Hepatocyte (in vitro differentiated cells): ENCODE measurements at regions not wholly inside any gene's neighbourhood (a gene's known extent, or its start where the extent isn't known, plus 50 kb on each side); places are given as distances from the start of the nearest gene placed in this dataset.

Experiments used
- DNase-seq: peaks from one replicate; pipeline ENCODE4 v3.0.0-alpha.2; 2016; ENCODE audit warnings: low spot score
- H2AFZ ChIP-seq: fragments of 200-600 bp; sonication (generic); 2 replicates; pipeline ENCODE4 v1.6.0; 2016; ENCODE audit warnings: antibody characterized with exemption, mild to moderate bottlenecking
- H3K27ac ChIP-seq: fragments of 200-600 bp; sonication (generic); 2 replicates; pipeline ENCODE4 v1.5.1; 2016; ENCODE audit warnings: mild to moderate bottlenecking
- H3K27me3 ChIP-seq: fragments of 200-600 bp; sonication (generic); 2 replicates; pipeline ENCODE4 v1.6.1; 2016
- H3K36me3 ChIP-seq: fragments of 200-600 bp; sonication (generic); replicated peaks from 2 replicates; pipeline ENCODE4 v1.5.1; 2016; ENCODE audit warnings: low read depth; ENCODE audit not compliant: insufficient read depth
- H3K4me1 ChIP-seq: fragments of 200-600 bp; sonication (generic); 2 replicates; pipeline ENCODE4 v1.5.1; 2016; ENCODE audit warnings: mild to moderate bottlenecking, moderate library complexity; ENCODE audit not compliant: insufficient read depth
- H3K4me2 ChIP-seq: fragments of 200-600 bp; sonication (generic); 2 replicates; pipeline ENCODE4 v1.6.0; 2016
- H3K4me3 ChIP-seq: fragments of 200-600 bp; sonication (generic); 2 replicates; pipeline ENCODE4 v1.5.1; 2016; ENCODE audit warnings: mild to moderate bottlenecking
- H3K79me2 ChIP-seq: fragments of 200-600 bp; sonication (generic); 2 replicates; pipeline ENCODE4 v1.6.0; 2017; ENCODE audit warnings: mild to moderate bottlenecking
- H3K9me2 ChIP-seq: fragments of 200-600 bp; sonication (generic); replicated peaks from 2 replicates; pipeline ENCODE4 v1.6.0; 2017; ENCODE audit warnings: mild to moderate bottlenecking; ENCODE audit not compliant: insufficient read depth
- H3K9me3 ChIP-seq: fragments of 200-600 bp; sonication (generic); 2 replicates; pipeline ENCODE4 v1.5.1; 2016; ENCODE audit warnings: low read depth, mild to moderate bottlenecking
- H4K20me1 ChIP-seq: fragments of 200-600 bp; sonication (generic); 2 replicates; pipeline ENCODE4 v1.6.0; 2016; ENCODE audit warnings: mild to moderate bottlenecking; ENCODE audit not compliant: insufficient read depth, poor library complexity, severe bottlenecking
- CTCF ChIP-seq: fragments of 200-600 bp; sonication (generic); IDR thresholded peaks from 2 replicates; pipeline ENCODE4 v1.5.1; 2016; ENCODE audit warnings: antibody characterized with exemption, mild to moderate bottlenecking; ENCODE audit not compliant: poor library complexity
- EZH2 ChIP-seq: fragments of 200-600 bp; sonication (generic); IDR thresholded peaks from 2 replicates; pipeline ENCODE4 v1.6.1; 2016; ENCODE audit warnings: antibody characterized with exemption, mild to moderate bottlenecking, borderline replicate concordance
- EZH2phosphoT487 ChIP-seq: fragments of 200-600 bp; sonication (generic); IDR thresholded peaks from one replicate; pipeline ENCODE4 v1.6.1; 2018; ENCODE audit warnings: antibody characterized with exemption, mild to moderate bottlenecking, low read depth, moderate library complexity; ENCODE audit not compliant: unreplicated experiment, severe bottlenecking
- WGBS: methylation state at CpG from one replicate; pipeline ENCODE4 v1.1.6; 2016; ENCODE audit warnings: low lambda C conversion rate; ENCODE audit errors: missing lambda C conversion rate; 5-methylcytosine and 5-hydroxymethylcytosine counted together

- H3K79me2 ChIP-seq: no peaks in the 10 kb centered on the region
- no peaks in the 10 kb centered on the region for H3K36me3 ChIP-seq
- WGBS: 100% methylated on average over 1 of the region's 1 CpG
- no peak overlapping the region for H3K4me3 ChIP-seq
- no peaks in the 10 kb centered on the region for H3K4me1 ChIP-seq
- H3K4me2 ChIP-seq: no peak overlapping the region
- H3K9me2 ChIP-seq: no peaks in the 10 kb centered on the region
- H2AFZ ChIP-seq: no peak overlapping the region
- H3K27me3 ChIP-seq: no peaks in the 10 kb centered on the region
- H3K9me3 ChIP-seq: no peaks in the 10 kb centered on the region
- H3K27ac ChIP-seq: no peak overlapping the region
- DNase-seq: no peak
- no peaks in the 10 kb centered on the region for H4K20me1 ChIP-seq
- TF ChIP-seq CTCF (no peak), EZH2phosphoT487 (no peak), EZH2 (no peak)
These were observed 167.9 kb upstream of the BCHE start for GRCh38 chr3:166005126-166005525.

- H3K9me2 ChIP-seq: no peaks in the 10 kb centered on the region
- no peak overlapping the region for H3K4me2 ChIP-seq
- no peaks in the 10 kb centered on the region for H4K20me1 ChIP-seq
- no peak overlapping the region for H3K27ac ChIP-seq
- H3K36me3 ChIP-seq: no peaks in the 10 kb centered on the region
- 78% methylated on average over 1 of the region's 1 CpG for WGBS
- DNase-seq: no peak
- no peak for TF ChIP-seq EZH2
- no peaks in the 10 kb centered on the region for H3K79me2 ChIP-seq
- no peak overlapping the region for H3K4me3 ChIP-seq
- H3K4me1 ChIP-seq: no peaks in the 10 kb centered on the region
- no peaks in the 10 kb centered on the region for H3K9me3 ChIP-seq
- no peak overlapping the region for H2AFZ ChIP-seq
- no peaks in the 10 kb centered on the region for H3K27me3 ChIP-seq
These were observed 157.1 kb upstream of the BCHE start for GRCh38 chr3:165994293-165994692.

- H3K36me3 ChIP-seq: no peaks in the 10 kb centered on the region
- H3K4me3 ChIP-seq: no peak overlapping the region
- H3K9me2 ChIP-seq: no peaks in the 10 kb centered on the region
- H3K4me1 ChIP-seq: no peaks in the 10 kb centered on the region
- DNase-seq: no peak
- TF ChIP-seq EZH2phosphoT487 (no peak), CTCF (no peak), EZH2 (no peak)
- no peaks in the 10 kb centered on the region for H3K79me2 ChIP-seq
- H2AFZ ChIP-seq: no peak overlapping the region
- H3K27me3 ChIP-seq: no peaks in the 10 kb centered on the region
- WGBS: 48% methylated on average over 1 of the region's 1 CpG
- H3K4me2 ChIP-seq: no peak overlapping the region
- no peaks in the 10 kb centered on the region for H3K9me3 ChIP-seq
- no peak overlapping the region for H3K27ac ChIP-seq
- no peaks in the 10 kb centered on the region for H4K20me1 ChIP-seq
These were observed 147.4 kb upstream of the BCHE start for GRCh38 chr3:165984589-165984988.

- Histone ChIP-seq H2AFZ (no peak overlapping the region), H3K4me1 (no peaks in the 10 kb centered on the region), H3K9me2 (no peaks in the 10 kb centered on the region), H3K4me3 (no peak overlapping the region), H3K4me2 (no peak overlapping the region), H3K79me2 (no peaks in the 10 kb centered on the region), H4K20me1 (no peaks in the 10 kb centered on the region), H3K36me3 (no peaks in the 10 kb centered on the region), H3K9me3 (no peaks in the 10 kb centered on the region), H3K27me3 (no peaks in the 10 kb centered on the region), H3K27ac (no peak overlapping the region)
- WGBS: 31% methylated on average over 2 of the region's 2 CpGs
- no peak for DNase-seq
- TF ChIP-seq EZH2 (no peak), EZH2phosphoT487 (no peak), CTCF (no peak)
These were observed 146.1 kb upstream of the BCHE start for GRCh38 chr3:165983284-165983683.
